WTC11 (cell line): ENCODE measurements at regions not wholly inside any gene's neighbourhood (a gene's known extent, or its start where the extent isn't known, plus 50 kb on each side); places are given as distances from the start of the nearest gene placed in this dataset.

Source experiments
- CTCF ChIP-seq: fragments of 200-600 bp; IDR thresholded peaks from 2 replicates; pipeline ENCODE4 v1.8.0; 2022; ENCODE audit warnings: antibody characterized with exemption
- E2F4 ChIP-seq: sonication (generic); formaldehyde crosslinking; IDR thresholded peaks from 2 replicates; pipeline ENCODE4 v1.8.1; 2022; ENCODE audit warnings: low read depth, mild to moderate bottlenecking, moderate library complexity, missing genetic modification reagents, borderline replicate concordance
- JUN ChIP-seq: sonication (generic); formaldehyde crosslinking; IDR thresholded peaks from 2 replicates; pipeline ENCODE4 v1.8.0; 2023; ENCODE audit warnings: mild to moderate bottlenecking, missing genetic modification reagents
- RELA ChIP-seq: sonication (generic); formaldehyde crosslinking; IDR thresholded peaks from 2 replicates; pipeline ENCODE4 v1.8.1; 2022; ENCODE audit warnings: missing genetic modification reagents, mild to moderate bottlenecking, borderline replicate concordance
- ZSCAN18 ChIP-seq: fragments of 250-450 bp; sonication (Bioruptor Pico); IDR thresholded peaks from 2 replicates; pipeline ENCODE4 v2.1.2; 2022; ENCODE audit warnings: mild to moderate bottlenecking, moderate library complexity
- TF ChIP-seq, protein P1 (sequence below): sonication (generic); formaldehyde crosslinking; IDR thresholded peaks from 2 replicates; pipeline ENCODE4 v1.8.0; 2023; ENCODE audit warnings: mild to moderate bottlenecking, missing genetic modification reagents
- TF ChIP-seq, protein P2 (sequence below): sonication (generic); formaldehyde crosslinking; IDR thresholded peaks from 2 replicates; pipeline ENCODE4 v1.8.1; 2023; ENCODE audit warnings: mild to moderate bottlenecking, missing genetic modification reagents, moderate library complexity

GRCh38 chr7:68185631-68186456 is 1189.2 kb downstream of the TYW1 start:
- TF ChIP-seq CTCF = no peak
- TF ChIP-seq E2F4 (CRISPR knock-in tag) = no peak
- no peak for TF ChIP-seq ZSCAN18 (CRISPR knock-in tag)
- TF ChIP-seq, protein P1, sequence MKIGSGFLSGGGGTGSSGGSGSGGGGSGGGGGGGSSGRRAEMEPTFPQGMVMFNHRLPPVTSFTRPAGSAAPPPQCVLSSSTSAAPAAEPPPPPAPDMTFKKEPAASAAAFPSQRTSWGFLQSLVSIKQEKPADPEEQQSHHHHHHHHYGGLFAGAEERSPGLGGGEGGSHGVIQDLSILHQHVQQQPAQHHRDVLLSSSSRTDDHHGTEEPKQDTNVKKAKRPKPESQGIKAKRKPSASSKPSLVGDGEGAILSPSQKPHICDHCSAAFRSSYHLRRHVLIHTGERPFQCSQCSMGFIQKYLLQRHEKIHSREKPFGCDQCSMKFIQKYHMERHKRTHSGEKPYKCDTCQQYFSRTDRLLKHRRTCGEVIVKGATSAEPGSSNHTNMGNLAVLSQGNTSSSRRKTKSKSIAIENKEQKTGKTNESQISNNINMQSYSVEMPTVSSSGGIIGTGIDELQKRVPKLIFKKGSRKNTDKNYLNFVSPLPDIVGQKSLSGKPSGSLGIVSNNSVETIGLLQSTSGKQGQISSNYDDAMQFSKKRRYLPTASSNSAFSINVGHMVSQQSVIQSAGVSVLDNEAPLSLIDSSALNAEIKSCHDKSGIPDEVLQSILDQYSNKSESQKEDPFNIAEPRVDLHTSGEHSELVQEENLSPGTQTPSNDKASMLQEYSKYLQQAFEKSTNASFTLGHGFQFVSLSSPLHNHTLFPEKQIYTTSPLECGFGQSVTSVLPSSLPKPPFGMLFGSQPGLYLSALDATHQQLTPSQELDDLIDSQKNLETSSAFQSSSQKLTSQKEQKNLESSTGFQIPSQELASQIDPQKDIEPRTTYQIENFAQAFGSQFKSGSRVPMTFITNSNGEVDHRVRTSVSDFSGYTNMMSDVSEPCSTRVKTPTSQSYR (CRISPR knock-in tag) = no peak
- TF ChIP-seq, protein P2, sequence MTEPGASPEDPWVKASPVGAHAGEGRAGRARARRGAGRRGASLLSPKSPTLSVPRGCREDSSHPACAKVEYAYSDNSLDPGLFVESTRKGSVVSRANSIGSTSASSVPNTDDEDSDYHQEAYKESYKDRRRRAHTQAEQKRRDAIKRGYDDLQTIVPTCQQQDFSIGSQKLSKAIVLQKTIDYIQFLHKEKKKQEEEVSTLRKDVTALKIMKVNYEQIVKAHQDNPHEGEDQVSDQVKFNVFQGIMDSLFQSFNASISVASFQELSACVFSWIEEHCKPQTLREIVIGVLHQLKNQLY (CRISPR knock-in tag) = no peak
- TF ChIP-seq JUN (CRISPR knock-in tag) = no peak
- TF ChIP-seq RELA (CRISPR knock-in tag) = no peak
